HepG2 (cell line): ENCODE measurements at regions not wholly inside any gene's neighbourhood (a gene's known extent, or its start where the extent isn't known, plus 50 kb on each side); places are given as distances from the start of the nearest gene placed in this dataset.

ENCODE experiments used
- ATAC-seq: fragments of 200-7000 bp; cut with Tn5 transposase; 3 replicates; pipeline ENCODE4 v1.9.1; 2020; ENCODE audit warnings: mild to moderate bottlenecking, moderate library complexity
- BruUV-seq: library from RNA; stranded (reverse); fragments of 400-500 nt; replicated peaks from 2 replicates; lab custom pipeline; 2021; lab: Mats Ljungman, UMichigan
- CTCF ChIA-PET: fragments of 300-600 bp; formaldehyde crosslinking; extraction: SDS; loops from one replicate; lab custom pipeline; 2021; ENCODE audit warnings: low total read pairs, inconsistent platforms, low intra/inter-chr PET ratio; lab: Yijun Ruan, JAX
- POLR2A ChIA-PET: fragments of 350-600 bp; sonication (Branson Sonifier 250); formaldehyde crosslinking; loops from one replicate; lab custom pipeline; 2020; ENCODE audit warnings: antibody characterized with exemption, inconsistent platforms; lab: Yijun Ruan, JAX
- DNase-seq: peaks from one replicate; pipeline ENCODE4 v3.0.0-alpha.2; 2015; ENCODE audit warnings: low spot score
- FAIRE-seq: peaks from 3 replicates; lab custom pipeline; 2011; peaks lifted over from hg19 to GRCh38; lab: Jason Lieb, UNC
- H2AFZ ChIP-seq: one replicate; pipeline ENCODE4 v1.6.1; 2011; ENCODE audit warnings: low read length, inconsistent platforms
- H3K27ac ChIP-seq: fragments of 300-600 bp; 3 replicates; pipeline ENCODE4 v1.8.0; 2011; ENCODE audit warnings: mixed run types, mild to moderate bottlenecking, mixed read lengths, low read length, inconsistent platforms; ENCODE audit not compliant: insufficient read depth; ENCODE audit errors: extremely low read length
- H3K27me3 ChIP-seq, 2 experiments: fragments of 200-600 bp in 1 of 2; 2 replicates in 1 of 2; 3 replicates in 1 of 2; pipeline versions ENCODE4 v1.6.0 to v1.8.0; 2011; ENCODE audit warnings: low read length in 2 of 2, mild to moderate bottlenecking in 2 of 2, moderate library complexity in 2 of 2, inconsistent platforms in 1 of 2; ENCODE audit not compliant: insufficient read depth in 2 of 2, control insufficient read depth in 1 of 2
- H3K36me3 ChIP-seq, 2 experiments: fragments of 200-600 bp in 1 of 2; replicated peaks in 1 of 2; 2 replicates in 1 of 2; 3 replicates in 1 of 2; pipeline versions ENCODE4 v1.5.1 to v1.8.0; 2011; ENCODE audit warnings: low read length in 2 of 2, inconsistent platforms in 1 of 2; ENCODE audit not compliant: insufficient read depth in 2 of 2, control insufficient read depth in 1 of 2
- H3K4me1 ChIP-seq: 2 replicates; pipeline ENCODE4 v1.5.1; 2012; ENCODE audit warnings: low read length, inconsistent platforms; ENCODE audit not compliant: insufficient read depth
- H3K4me2 ChIP-seq: 2 replicates; pipeline ENCODE4 v1.6.0; 2011; ENCODE audit warnings: low read depth, low read length, inconsistent platforms
- H3K4me3 ChIP-seq, 3 experiments: fragments of 200-600 bp in 1 of 3; sonication (generic), shearing (Covaris generic) in 1 of 3; replicated peaks in 1 of 3; 2 replicates each; pipeline ENCODE4 v1.5.1; 2011 to 2016; ENCODE audit warnings: low read length in 3 of 3, inconsistent platforms in 2 of 3, low read depth in 2 of 3, mild to moderate bottlenecking in 2 of 3, control low read depth in 1 of 3, mixed read lengths in 1 of 3; ENCODE audit not compliant: insufficient read depth in 1 of 3
- H3K79me2 ChIP-seq: one replicate; pipeline ENCODE4 v1.6.1; 2011; ENCODE audit warnings: low read length, inconsistent platforms; ENCODE audit not compliant: insufficient read depth
- H3K9ac ChIP-seq: 2 replicates; pipeline ENCODE4 v1.6.0; 2011; ENCODE audit warnings: mild to moderate bottlenecking, low read depth, low read length, inconsistent platforms; ENCODE audit not compliant: insufficient read depth
- H3K9me3 ChIP-seq: 2 replicates; pipeline ENCODE4 v1.5.1; 2012; ENCODE audit warnings: mild to moderate bottlenecking, low read length
- H4K20me1 ChIP-seq: 2 replicates; pipeline ENCODE4 v1.6.0; 2011; ENCODE audit warnings: inconsistent platforms, mild to moderate bottlenecking, low read length, moderate library complexity; ENCODE audit not compliant: insufficient read depth
- AGO1 ChIP-seq: fragments of 200-400 bp; formaldehyde crosslinking; IDR thresholded peaks from 2 replicates; pipeline ENCODE4 v1.6.1; 2017; ENCODE audit warnings: mild to moderate bottlenecking, low read depth, low read length, moderate library complexity; ENCODE audit not compliant: poor library complexity, severe bottlenecking
- AGO2 ChIP-seq: fragments of 200-400 bp; formaldehyde crosslinking; optimal IDR thresholded peaks from 2 replicates; pipeline ENCODE3; 2017; ENCODE audit warnings: mild to moderate bottlenecking, low read depth, low read length, moderate library complexity
- CREB1 ChIP-seq, 2 experiments: fragments of 450-650 bp in 1 of 2; IDR thresholded peaks; 2 replicates each; pipeline ENCODE4 v1.6.1; 2016 to 2017; ENCODE audit warnings: control low read depth in 1 of 2, mild to moderate bottlenecking in 1 of 2, missing compliant biosample characterization in 1 of 2, missing genetic modification characterization in 1 of 2
- DZIP1 ChIP-seq: sonication (generic); formaldehyde crosslinking; IDR thresholded peaks from 2 replicates; pipeline ENCODE4 v1.5.0; 2020; ENCODE audit warnings: mild to moderate bottlenecking, missing genetic modification reagents
- SYNCRIP ChIP-seq: fragments of 200-400 bp; formaldehyde crosslinking; IDR thresholded peaks from 2 replicates; pipeline ENCODE4 v1.6.1; 2018; ENCODE audit warnings: mild to moderate bottlenecking, low read depth, low read length; ENCODE audit not compliant: insufficient read depth
- TCF7L2 ChIP-seq: IDR thresholded peaks from 2 replicates; pipeline ENCODE4 v1.6.1; 2011; ENCODE audit warnings: mild to moderate bottlenecking, low read depth, low read length, moderate library complexity
- YY1 ChIP-seq: IDR thresholded peaks from 2 replicates; pipeline ENCODE4 v1.6.1; 2011; ENCODE audit warnings: low read length, low read depth, moderate library complexity, mild to moderate bottlenecking; ENCODE audit not compliant: insufficient read depth, insufficient replicate concordance
- ZFP36L1 ChIP-seq: sonication (generic); formaldehyde crosslinking; IDR thresholded peaks from 2 replicates; pipeline ENCODE4 v1.8.0; 2022; ENCODE audit warnings: mild to moderate bottlenecking, missing genetic modification reagents, moderate library complexity
- ZFP36L2 ChIP-seq: sonication (generic); formaldehyde crosslinking; IDR thresholded peaks from 2 replicates; pipeline ENCODE4 v1.4.0; 2020; ENCODE audit warnings: missing genetic modification reagents
- ZFX ChIP-seq: sonication (generic); formaldehyde crosslinking; IDR thresholded peaks from 2 replicates; pipeline ENCODE4 v1.4.0; 2020; ENCODE audit warnings: mild to moderate bottlenecking, low read depth, missing genetic modification reagents, moderate library complexity
- ZNF841 ChIP-seq: sonication (generic); formaldehyde crosslinking; IDR thresholded peaks from 2 replicates; pipeline ENCODE4 v1.8.1; 2023; ENCODE audit warnings: missing genetic modification reagents, borderline replicate concordance
- WGBS: methylation state at CpG from one replicate; pipeline ENCODE4 v1.1.6; 2017; ENCODE audit warnings: low lambda C conversion rate; 5-methylcytosine and 5-hydroxymethylcytosine counted together
- in situ Hi-C: cut with HindIII; loops from 2 replicates; pipeline ENCODE4 v1.10.0; 2017; ENCODE audit warnings: low pct_unique_long_range_greater_than_20kb; ENCODE audit not compliant: extremely low pct_ligation_motif_present
- intact Hi-C: fragments of 100-400 bp; cut with micrococcal nuclease; formaldehyde crosslinking; loops from one replicate; pipeline ENCODE4 v1.10.0; 2022; ENCODE audit not compliant: unreplicated experiment

- 2% methylated on average over 13 of the region's 14 CpGs for WGBS
- no peak overlapping the region for H3K27ac ChIP-seq
Observed at GRCh38 chr1:5267603-5268235, 613.3 kb downstream of the AJAP1 start.

GRCh38 chr1:5265438-5266075 lies 611.1 kb downstream of the AJAP1 start:
- no peak overlapping the region for H3K4me3 ChIP-seq
- H2AFZ ChIP-seq, result no peak overlapping the region
- DNase-seq (no peak), ATAC-seq (no peak), FAIRE-seq (no peak)
- no peak overlapping the region for H3K4me2 ChIP-seq
- ChIA-PET CTCF (no interaction called here), POLR2A (no interaction called here)
- H3K9me3 ChIP-seq, result peaks cover 10% of the 10 kb centered on the region; the same call in 1 of the 2 replicates
- H3K27ac ChIP-seq, result no peak overlapping the region
- in situ Hi-C loops (no loop called here), intact Hi-C loops (no loop called here)
- no TSS peak for BruUV-seq
- H3K9ac ChIP-seq, result no peak overlapping the region
- no peaks in the 10 kb centered on the region for H4K20me1 ChIP-seq
- no peaks in the 10 kb centered on the region for H3K27me3 ChIP-seq
- 36% methylated on average over 10 of the region's 14 CpGs for WGBS
- H3K4me1 ChIP-seq, result no peaks in the 10 kb centered on the region
- TF ChIP-seq DZIP1 (CRISPR knock-in tag), result no peak
- TF ChIP-seq AGO1, result no peak
- TF ChIP-seq ZFP36L2, result no peak
- TF ChIP-seq YY1, result no peak
- TF ChIP-seq ZNF841 (CRISPR knock-in tag), result no peak
- TF ChIP-seq AGO2, result no peak
- TF ChIP-seq ZFX, result no peak
- no peak for TF ChIP-seq SYNCRIP
- no peak for TF ChIP-seq TCF7L2
- H3K79me2 ChIP-seq, result no peaks in the 10 kb centered on the region
- H3K36me3 ChIP-seq, result no peaks in the 10 kb centered on the region

More at GRCh38 chr1:5267603-5268235, 613.3 kb downstream of the AJAP1 start:
- no peaks in the 10 kb centered on the region for H3K4me1 ChIP-seq
- POLR2A ChIA-PET, result no interaction called here
- CTCF ChIA-PET, result no interaction called here
- H3K27me3 ChIP-seq, result no peaks in the 10 kb centered on the region
- peaks cover 8% of the 10 kb centered on the region; the same call in 1 of the 2 replicates for H3K9me3 ChIP-seq
- in situ Hi-C loops, result no loop called here
- H4K20me1 ChIP-seq, result no peaks in the 10 kb centered on the region
- no peak overlapping the region for H3K4me3 ChIP-seq
- H2AFZ ChIP-seq, result no peak overlapping the region
- no peak overlapping the region for H3K4me2 ChIP-seq
- no peak for TF ChIP-seq ZFP36L1 (CRISPR knock-in tag)
- TF ChIP-seq CREB1 (IDR thresholded peaks at IDR 0.05), result peak; percentile 83
- TF ChIP-seq CREB1 (CRISPR knock-in tag; IDR thresholded peaks at IDR 0.05), result no peak
- FAIRE-seq, result no peak
- H3K9ac ChIP-seq, result no peak overlapping the region
- no peak for DNase-seq
- H3K79me2 ChIP-seq, result no peaks in the 10 kb centered on the region
- BruUV-seq, result no TSS peak
- no peak for ATAC-seq
- H3K36me3 ChIP-seq, result no peaks in the 10 kb centered on the region
- intact Hi-C loops, result no loop called here
